Endothelial cell of umbilical vein (primary cell): ENCODE measurements at regions not wholly inside any gene's neighbourhood (a gene's known extent, or its start where the extent isn't known, plus 50 kb on each side); places are given as distances from the start of the nearest gene placed in this dataset.

ENCODE experiments used
- BruUV-seq: library from RNA; stranded (reverse); fragments of 400-500 nt; replicated peaks from 2 replicates; lab custom pipeline; 2021; lab: Mats Ljungman, UMichigan
- CTCF ChIA-PET: fragments of 300-600, 350-600 bp; sonication (Branson Sonifier 250); formaldehyde crosslinking; loops from one replicate; lab custom pipeline; 2021; ENCODE audit warnings: antibody characterized with exemption, inconsistent platforms; lab: Charles Lee
- POLR2A ChIA-PET: fragments of 300-600, 350-600 bp; sonication (Branson Sonifier 250); formaldehyde crosslinking; loops from one replicate; lab custom pipeline; 2021; ENCODE audit warnings: antibody characterized with exemption, inconsistent platforms; lab: Charles Lee
- DNase-seq: peaks from one replicate; pipeline ENCODE4 v3.0.0-alpha.2; 2011; ENCODE audit warnings: low read depth, low spot score
- FAIRE-seq: peaks from 2 replicates; lab custom pipeline; 2011; peaks lifted over from hg19 to GRCh38; lab: Jason Lieb, UNC
- H2AFZ ChIP-seq: 2 replicates; pipeline ENCODE4 v1.6.0; 2012; ENCODE audit warnings: low read depth, low read length, control low read depth, inconsistent platforms
- H3K27ac ChIP-seq: 2 replicates; pipeline ENCODE4 v1.5.1; 2011; ENCODE audit warnings: low read depth, mild to moderate bottlenecking, control low read depth, low read length, moderate library complexity; ENCODE audit not compliant: insufficient read depth
- H3K27me3 ChIP-seq, 2 experiments: 2 replicates each; pipeline versions ENCODE4 v1.6.0 to v1.6.1; 2011; ENCODE audit warnings: low read length in 2 of 2, mixed read lengths in 1 of 2; ENCODE audit not compliant: control insufficient read depth in 2 of 2, insufficient read depth in 2 of 2
- H3K36me3 ChIP-seq, 2 experiments: 2 replicates in 1 of 2; 3 replicates in 1 of 2; pipeline ENCODE4 v1.5.1; 2011; ENCODE audit warnings: low read length in 2 of 2, mild to moderate bottlenecking in 1 of 2, moderate library complexity in 1 of 2; ENCODE audit not compliant: control insufficient read depth in 2 of 2, insufficient read depth in 2 of 2; ENCODE audit errors: extremely low read depth in 1 of 2
- H3K4me1 ChIP-seq: 3 replicates; pipeline ENCODE4 v1.5.1; 2011; ENCODE audit warnings: mild to moderate bottlenecking, low read length; ENCODE audit not compliant: control insufficient read depth, insufficient read depth; ENCODE audit errors: extremely low read depth
- H3K4me2 ChIP-seq: 2 replicates; pipeline ENCODE4 v1.6.1; 2011; ENCODE audit warnings: low read length, control low read depth, mixed read lengths; ENCODE audit not compliant: insufficient read depth
- H3K4me3 ChIP-seq, 3 experiments: fragments of 200-600 bp in 1 of 3; sonication (generic), shearing (Covaris generic) in 1 of 3; replicated peaks in 1 of 3; 2 replicates each; pipeline ENCODE4 v1.5.1; 2011 to 2016; ENCODE audit warnings: control low read depth in 3 of 3, low read length in 3 of 3, mild to moderate bottlenecking in 2 of 3, inconsistent platforms in 1 of 3, low read depth in 1 of 3, moderate library complexity in 1 of 3; ENCODE audit not compliant: insufficient read depth in 1 of 3
- H3K79me2 ChIP-seq: 2 replicates; pipeline ENCODE4 v1.6.0; 2012; ENCODE audit warnings: low read length, inconsistent platforms; ENCODE audit not compliant: control insufficient read depth, insufficient read depth
- H3K9ac ChIP-seq: replicated peaks from 2 replicates; pipeline ENCODE3; 2011; ENCODE audit warnings: low read length, control low read depth; ENCODE audit not compliant: insufficient read depth; ENCODE audit errors: extremely low read depth
- H3K9me1 ChIP-seq: replicated peaks from 3 replicates; pipeline ENCODE4 v1.6.0; 2011; ENCODE audit warnings: mild to moderate bottlenecking, low read length; ENCODE audit not compliant: control insufficient read depth, insufficient read depth; ENCODE audit errors: extremely low read depth
- H3K9me3 ChIP-seq: replicated peaks from 2 replicates; pipeline ENCODE4 v1.5.1; 2012; ENCODE audit warnings: low read length, inconsistent platforms; ENCODE audit not compliant: control insufficient read depth, insufficient read depth
- H4K20me1 ChIP-seq: replicated peaks from 2 replicates; pipeline ENCODE3; 2011; ENCODE audit warnings: mild to moderate bottlenecking, low read length; ENCODE audit not compliant: control insufficient read depth, insufficient read depth; ENCODE audit errors: extremely low read depth
- EZH2 ChIP-seq: IDR thresholded peaks from 2 replicates; pipeline ENCODE4 v1.6.1; 2012; ENCODE audit warnings: borderline replicate concordance, low read depth, mild to moderate bottlenecking, moderate library complexity, low read length, inconsistent platforms; ENCODE audit not compliant: severe bottlenecking
- FOS ChIP-seq: IDR thresholded peaks from 2 replicates; pipeline ENCODE4 v1.6.1; 2011; ENCODE audit warnings: mild to moderate bottlenecking, low read length, moderate library complexity, borderline replicate concordance; ENCODE audit not compliant: insufficient read depth
- GATA2 ChIP-seq: IDR thresholded peaks from 2 replicates; pipeline ENCODE4 v1.7.0; 2011; ENCODE audit warnings: low read depth, mild to moderate bottlenecking, moderate library complexity, mixed read lengths, low read length; ENCODE audit not compliant: insufficient read length, insufficient read depth
- JUN ChIP-seq: IDR thresholded peaks from 2 replicates; pipeline ENCODE4 v1.6.1; 2011; ENCODE audit warnings: borderline replicate concordance, low read depth; ENCODE audit not compliant: insufficient read length, insufficient read depth
- dilution Hi-C: fragments of 300-500 bp; cut with MboI; formaldehyde crosslinking; loops from one replicate; pipeline ENCODE4 v1.15.0; 2019; ENCODE audit warnings: low sequenced_read_pairs; ENCODE audit not compliant: extremely low pct_ligation_motif_present
- intact Hi-C: fragments of 100-400 bp; cut with micrococcal nuclease; formaldehyde crosslinking; loops from one replicate; pipeline ENCODE4 v1.10.0; 2022
- TF ChIP-seq, protein P1 (sequence below): IDR thresholded peaks from 2 replicates; pipeline ENCODE4 v1.6.1; 2011; ENCODE audit not compliant: insufficient read depth, insufficient read length

DNA sequence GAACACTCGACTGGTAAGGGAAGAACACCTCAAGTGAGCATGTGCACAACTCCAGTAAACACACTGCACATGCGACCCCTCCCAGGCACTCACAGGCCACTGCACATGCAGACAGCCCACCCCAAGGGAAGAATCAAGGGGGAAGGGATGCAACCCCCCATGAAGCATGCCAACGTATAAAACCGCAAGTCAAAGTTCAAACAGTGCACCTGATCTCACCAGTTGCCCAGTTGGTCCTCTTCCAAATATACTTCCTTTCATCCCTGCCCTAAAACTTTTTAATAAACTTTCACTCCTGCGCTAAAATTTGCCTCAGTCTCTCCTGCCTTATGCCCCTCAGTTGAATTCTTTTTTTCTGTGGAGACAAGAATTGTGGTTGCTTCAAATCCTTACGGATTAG lies 51.0 kb upstream of the TOM1L1 start:
- no peaks in the 10 kb centered on the region for H3K27me3 ChIP-seq
- ChIA-PET POLR2A (no interaction called here), CTCF (no interaction called here)
- no peaks in the 10 kb centered on the region for H4K20me1 ChIP-seq
- no peak overlapping the region for H2AFZ ChIP-seq
- BruUV-seq, result no TSS peak
- no peak overlapping the region for H3K9ac ChIP-seq
- TF ChIP-seq, protein P1, sequence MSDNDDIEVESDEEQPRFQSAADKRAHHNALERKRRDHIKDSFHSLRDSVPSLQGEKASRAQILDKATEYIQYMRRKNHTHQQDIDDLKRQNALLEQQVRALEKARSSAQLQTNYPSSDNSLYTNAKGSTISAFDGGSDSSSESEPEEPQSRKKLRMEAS, result no peak
- TF ChIP-seq JUN, result no peak
- no peak for TF ChIP-seq EZH2
- TF ChIP-seq GATA2, result no peak
- no peak for TF ChIP-seq FOS
- H3K4me3 ChIP-seq, result no peak overlapping the region
- no peaks in the 10 kb centered on the region for H3K9me3 ChIP-seq
- H3K36me3 ChIP-seq, result no peaks in the 10 kb centered on the region
- no peak for FAIRE-seq
- dilution Hi-C loops (no loop called here), intact Hi-C loops (no loop called here)
- H3K4me1 ChIP-seq, result no peaks in the 10 kb centered on the region
- H3K27ac ChIP-seq, result no peak overlapping the region
- no peaks in the 10 kb centered on the region for H3K79me2 ChIP-seq
- no peak overlapping the region for H3K4me2 ChIP-seq
- DNase-seq, result no peak
- H3K9me1 ChIP-seq, result no peaks in the 10 kb centered on the region
